Fibroblast of lung (primary cell): ENCODE measurements at regions not wholly inside any gene's neighbourhood (a gene's known extent, or its start where the extent isn't known, plus 50 kb on each side); places are given as distances from the start of the nearest gene placed in this dataset.

Experiments
- DNase-seq, 2 donors: peaks; one replicate each; pipeline versions ENCODE4 v3.0.0 to v3.0.0-alpha.2; 2010; ENCODE audit warnings: low read depth in 2 of 2
- H2AFZ ChIP-seq: 2 replicates; pipeline ENCODE4 v1.5.1; 2012; ENCODE audit warnings: low read length, control low read depth, inconsistent platforms
- H3K27ac ChIP-seq: 2 replicates; pipeline ENCODE4 v1.5.1; 2011; ENCODE audit warnings: low read length, control low read depth; ENCODE audit not compliant: insufficient read depth
- H3K27me3 ChIP-seq: 2 replicates; pipeline ENCODE4 v1.5.1; 2011; ENCODE audit warnings: mild to moderate bottlenecking, low read length; ENCODE audit not compliant: control insufficient read depth, insufficient read depth
- H3K36me3 ChIP-seq: 2 replicates; pipeline ENCODE4 v1.5.1; 2011; ENCODE audit warnings: low read length; ENCODE audit not compliant: control insufficient read depth, insufficient read depth
- H3K4me1 ChIP-seq: 2 replicates; pipeline ENCODE4 v1.5.1; 2011; ENCODE audit warnings: low read length; ENCODE audit not compliant: control insufficient read depth, insufficient read depth; ENCODE audit errors: extremely low read depth
- H3K4me2 ChIP-seq: 2 replicates; pipeline ENCODE4 v1.5.1; 2011; ENCODE audit warnings: low read length, control low read depth; ENCODE audit not compliant: insufficient read depth; ENCODE audit errors: extremely low read depth
- H3K4me3 ChIP-seq, 4 experiments: fragments of 200-600 bp in 1 of 4; sonication (generic) in 1 of 4; replicated peaks in 1 of 4; 2 replicates each; pipeline ENCODE4 v1.5.1; 2011 to 2016; ENCODE audit warnings: low read length in 4 of 4, low read depth in 3 of 4, mild to moderate bottlenecking in 3 of 4, control low read depth in 2 of 4, inconsistent platforms in 1 of 4, mixed read lengths in 1 of 4; ENCODE audit not compliant: insufficient read depth in 1 of 4; ENCODE audit errors: control extremely low read depth in 1 of 4
- H3K79me2 ChIP-seq: 2 replicates; pipeline ENCODE4 v1.5.1; 2012; ENCODE audit warnings: mild to moderate bottlenecking, low read length, inconsistent platforms; ENCODE audit not compliant: control insufficient read depth, insufficient read depth
- H3K9ac ChIP-seq: 2 replicates; pipeline ENCODE4 v1.5.1; 2011; ENCODE audit warnings: mild to moderate bottlenecking, low read length, control low read depth; ENCODE audit not compliant: insufficient read depth
- H3K9me3 ChIP-seq: 2 replicates; pipeline ENCODE4 v1.5.1; 2012; ENCODE audit warnings: low read depth, low read length; ENCODE audit not compliant: control insufficient read depth, insufficient read depth
- H4K20me1 ChIP-seq: 2 replicates; pipeline ENCODE4 v1.5.1; 2011; ENCODE audit warnings: low read length; ENCODE audit not compliant: control insufficient read depth, insufficient read depth; ENCODE audit errors: extremely low read depth
- CTCF ChIP-seq, 2 donors: IDR thresholded peaks in 1 of 2; conservative IDR thresholded peaks in 1 of 2; 1 replicate in 1 of 2; 2 replicates in 1 of 2; pipeline ENCODE4 v1.5.1; 2011 to 2012; ENCODE audit warnings: low read length in 2 of 2, control low read depth in 1 of 2, inconsistent platforms in 1 of 2, low read depth in 1 of 2, mild to moderate bottlenecking in 1 of 2
- EZH2 ChIP-seq: IDR thresholded peaks from 2 replicates; pipeline ENCODE4 v1.5.1; 2012; ENCODE audit warnings: low read length, control low read depth, mild to moderate bottlenecking; ENCODE audit errors: missing control alignments

- Histone ChIP-seq H3K4me2 (peak overlapping the region; percentile 13), H3K36me3 (no peaks in the 10 kb centered on the region), H3K9ac (peak overlapping the region; percentile 4), H3K79me2 (no peaks in the 10 kb centered on the region), H3K27me3 (no peaks in the 10 kb centered on the region), H3K27ac (peak overlapping the region; percentile 89), H2AFZ (no peak overlapping the region), H3K9me3 (no peaks in the 10 kb centered on the region), H3K4me1 (peaks cover 20% of the 10 kb centered on the region), H4K20me1 (no peaks in the 10 kb centered on the region), H3K4me3 (no peak overlapping the region)
- TF ChIP-seq CTCF (conservative IDR thresholded peaks at IDR 0.05 in 1 of 2, IDR thresholded peaks at IDR 0.05 in 1 of 2; ENCODE audit: low read depth in 1 of 2, low read length in 2 of 2): no peak
- TF ChIP-seq EZH2: no peak
- peak in 1 of 2 donors; percentile 10 for DNase-seq
Observed at GRCh38 chr6:139597087-139597763, 222.8 kb upstream of the CITED2 start.

- Histone ChIP-seq H3K79me2 (no peaks in the 10 kb centered on the region), H2AFZ (no peak overlapping the region), H3K9me3 (no peaks in the 10 kb centered on the region), H3K36me3 (no peaks in the 10 kb centered on the region), H3K4me3 (no peak overlapping the region), H3K4me1 (peaks cover 22% of the 10 kb centered on the region), H4K20me1 (no peaks in the 10 kb centered on the region), H3K9ac (no peak overlapping the region), H3K27ac (no peak overlapping the region), H3K4me2 (no peak overlapping the region), H3K27me3 (no peaks in the 10 kb centered on the region)
- TF ChIP-seq EZH2 (no peak), CTCF (conservative IDR thresholded peaks at IDR 0.05 in 1 of 2, IDR thresholded peaks at IDR 0.05 in 1 of 2; ENCODE audit: low read depth in 1 of 2, low read length in 2 of 2) (no peak)
- DNase-seq: peak; percentile 58 to 73
Observed at GRCh38 chr6:139595183-139595582, 220.7 kb upstream of the CITED2 start.

- Histone ChIP-seq H3K9ac (no peak overlapping the region), H4K20me1 (no peaks in the 10 kb centered on the region), H3K4me2 (no peak overlapping the region), H3K4me1 (peaks cover 22% of the 10 kb centered on the region), H3K36me3 (no peaks in the 10 kb centered on the region), H3K27me3 (no peaks in the 10 kb centered on the region), H3K9me3 (no peaks in the 10 kb centered on the region), H3K27ac (no peak overlapping the region), H3K4me3 (no peak overlapping the region), H2AFZ (no peak overlapping the region), H3K79me2 (no peaks in the 10 kb centered on the region)
- TF ChIP-seq CTCF (conservative IDR thresholded peaks at IDR 0.05 in 1 of 2, IDR thresholded peaks at IDR 0.05 in 1 of 2; ENCODE audit: low read depth in 1 of 2, low read length in 2 of 2) (no peak), EZH2 (no peak)
- no peak for DNase-seq
Observed at GRCh38 chr6:139594333-139594965, 220.0 kb upstream of the CITED2 start.
